Mesothelial cell of epicardium (in vitro differentiated cells): ENCODE measurements at regions not wholly inside any gene's neighbourhood (a gene's known extent, or its start where the extent isn't known, plus 50 kb on each side); places are given as distances from the start of the nearest gene placed in this dataset.

Experiments used
- DNase-seq, 2 experiments: peaks; one replicate each; pipeline ENCODE4 v3.0.0; 2021; ENCODE audit warnings: low spot score in 2 of 2; ENCODE audit not compliant: unreplicated experiment in 2 of 2
- H3K27ac Mint-ChIP-seq: 2 replicates; pipeline ENCODE4 v1.8.0; 2021; ENCODE audit warnings: mixed read lengths
- H3K27me3 Mint-ChIP-seq: 2 replicates; pipeline ENCODE4 v1.8.0; 2021; ENCODE audit warnings: low read depth, mixed read lengths
- H3K36me3 Mint-ChIP-seq: 2 replicates; pipeline ENCODE4 v1.8.0; 2021; ENCODE audit warnings: mixed read lengths
- H3K4me1 Mint-ChIP-seq: 2 replicates; pipeline ENCODE4 v1.8.0; 2021; ENCODE audit warnings: mixed read lengths
- H3K4me3 Mint-ChIP-seq: 2 replicates; pipeline ENCODE4 v1.8.0; 2021; ENCODE audit warnings: mild to moderate bottlenecking, moderate library complexity, mixed read lengths
- H3K9me3 Mint-ChIP-seq: 2 replicates; pipeline ENCODE4 v1.8.0; 2021; ENCODE audit warnings: mixed read lengths
- TF ChIP-seq, protein P1 (sequence below): fragments of 200-600 bp; sonication (generic); IDR thresholded peaks from one replicate; pipeline ENCODE4 v1.5.0; 2021; ENCODE audit warnings: antibody characterized with exemption; ENCODE audit not compliant: unreplicated experiment

DNA sequence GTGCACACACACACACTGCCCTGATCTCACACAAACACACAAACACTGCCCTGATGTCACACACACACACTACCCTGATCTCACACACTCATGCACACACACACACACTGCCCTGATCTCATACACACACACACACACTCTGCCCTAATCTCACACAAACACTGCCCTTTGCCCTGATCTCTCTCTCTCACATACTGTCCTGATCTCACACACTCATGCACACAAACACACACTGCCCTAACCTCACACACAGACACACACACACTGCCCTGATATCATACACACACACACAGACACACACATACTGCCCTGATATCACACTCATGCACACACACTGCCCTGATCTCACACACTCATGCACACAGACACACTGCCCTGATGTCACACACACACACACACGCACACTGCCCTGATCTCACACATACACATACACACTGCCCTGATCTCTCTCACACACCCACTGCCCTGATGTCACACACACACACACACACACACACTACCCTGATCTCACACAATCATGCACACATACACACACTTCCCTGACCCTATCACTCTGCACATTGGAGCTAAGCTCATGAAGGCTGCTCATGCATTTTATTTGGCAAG lies 97.6 kb upstream of the DIO3 start:
- TF ChIP-seq, protein P1, sequence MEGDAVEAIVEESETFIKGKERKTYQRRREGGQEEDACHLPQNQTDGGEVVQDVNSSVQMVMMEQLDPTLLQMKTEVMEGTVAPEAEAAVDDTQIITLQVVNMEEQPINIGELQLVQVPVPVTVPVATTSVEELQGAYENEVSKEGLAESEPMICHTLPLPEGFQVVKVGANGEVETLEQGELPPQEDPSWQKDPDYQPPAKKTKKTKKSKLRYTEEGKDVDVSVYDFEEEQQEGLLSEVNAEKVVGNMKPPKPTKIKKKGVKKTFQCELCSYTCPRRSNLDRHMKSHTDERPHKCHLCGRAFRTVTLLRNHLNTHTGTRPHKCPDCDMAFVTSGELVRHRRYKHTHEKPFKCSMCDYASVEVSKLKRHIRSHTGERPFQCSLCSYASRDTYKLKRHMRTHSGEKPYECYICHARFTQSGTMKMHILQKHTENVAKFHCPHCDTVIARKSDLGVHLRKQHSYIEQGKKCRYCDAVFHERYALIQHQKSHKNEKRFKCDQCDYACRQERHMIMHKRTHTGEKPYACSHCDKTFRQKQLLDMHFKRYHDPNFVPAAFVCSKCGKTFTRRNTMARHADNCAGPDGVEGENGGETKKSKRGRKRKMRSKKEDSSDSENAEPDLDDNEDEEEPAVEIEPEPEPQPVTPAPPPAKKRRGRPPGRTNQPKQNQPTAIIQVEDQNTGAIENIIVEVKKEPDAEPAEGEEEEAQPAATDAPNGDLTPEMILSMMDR = no peak
- peak in 1 of 2 experiments; percentile 1 for DNase-seq
- Mint-ChIP-seq H3K4me3 (no peak overlapping the region), H3K36me3 (no peaks in the 10 kb centered on the region), H3K9me3 (no peaks in the 10 kb centered on the region), H3K27ac (no peak overlapping the region), H3K4me1 (peaks cover 4% of the 10 kb centered on the region), H3K27me3 (peaks cover 22% of the 10 kb centered on the region)

DNA sequence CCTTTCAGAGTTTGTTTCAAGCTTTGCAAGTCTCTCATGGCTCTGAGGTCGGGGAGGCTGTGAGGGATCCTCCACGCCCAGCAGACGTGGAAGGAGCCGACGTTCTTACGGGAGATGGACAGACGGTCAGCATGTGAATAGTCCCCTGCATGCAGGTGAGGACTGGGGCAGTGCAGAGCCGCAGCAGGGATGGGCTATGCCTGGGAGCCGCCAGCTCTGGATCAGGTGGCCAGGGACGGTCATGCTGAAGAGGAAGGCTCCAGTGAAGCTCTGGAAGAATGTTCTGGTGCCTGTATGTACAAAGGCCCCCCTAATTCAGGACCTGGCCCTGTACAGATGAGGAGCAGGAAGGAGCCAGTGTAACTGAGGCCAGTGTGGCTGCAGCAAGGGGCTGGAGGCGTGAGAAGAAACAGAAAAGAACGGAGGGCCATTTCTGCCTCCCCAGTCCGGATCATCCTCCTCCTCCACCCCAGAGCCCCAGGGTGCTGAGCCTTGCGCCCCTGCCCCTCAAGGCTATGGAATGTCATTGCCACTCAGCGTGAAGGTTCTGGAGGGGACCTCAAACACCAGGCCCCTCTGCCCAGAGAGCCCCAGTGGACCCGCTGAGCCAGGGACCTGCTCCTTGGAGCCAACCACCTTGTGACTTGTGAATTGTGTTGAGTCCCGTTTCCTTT lies 96.8 kb upstream of the DIO3 start:
- H3K9me3 Mint-ChIP-seq = no peaks in the 10 kb centered on the region
- H3K36me3 Mint-ChIP-seq = no peaks in the 10 kb centered on the region
- TF ChIP-seq, protein P1 = no peak
- peaks cover 4% of the 10 kb centered on the region for H3K4me1 Mint-ChIP-seq
- no peak overlapping the region for H3K4me3 Mint-ChIP-seq
- no peak overlapping the region for H3K27ac Mint-ChIP-seq
- DNase-seq = peak in 1 of 2 experiments; percentile 27
- peaks cover 18% of the 10 kb centered on the region for H3K27me3 Mint-ChIP-seq

DNA sequence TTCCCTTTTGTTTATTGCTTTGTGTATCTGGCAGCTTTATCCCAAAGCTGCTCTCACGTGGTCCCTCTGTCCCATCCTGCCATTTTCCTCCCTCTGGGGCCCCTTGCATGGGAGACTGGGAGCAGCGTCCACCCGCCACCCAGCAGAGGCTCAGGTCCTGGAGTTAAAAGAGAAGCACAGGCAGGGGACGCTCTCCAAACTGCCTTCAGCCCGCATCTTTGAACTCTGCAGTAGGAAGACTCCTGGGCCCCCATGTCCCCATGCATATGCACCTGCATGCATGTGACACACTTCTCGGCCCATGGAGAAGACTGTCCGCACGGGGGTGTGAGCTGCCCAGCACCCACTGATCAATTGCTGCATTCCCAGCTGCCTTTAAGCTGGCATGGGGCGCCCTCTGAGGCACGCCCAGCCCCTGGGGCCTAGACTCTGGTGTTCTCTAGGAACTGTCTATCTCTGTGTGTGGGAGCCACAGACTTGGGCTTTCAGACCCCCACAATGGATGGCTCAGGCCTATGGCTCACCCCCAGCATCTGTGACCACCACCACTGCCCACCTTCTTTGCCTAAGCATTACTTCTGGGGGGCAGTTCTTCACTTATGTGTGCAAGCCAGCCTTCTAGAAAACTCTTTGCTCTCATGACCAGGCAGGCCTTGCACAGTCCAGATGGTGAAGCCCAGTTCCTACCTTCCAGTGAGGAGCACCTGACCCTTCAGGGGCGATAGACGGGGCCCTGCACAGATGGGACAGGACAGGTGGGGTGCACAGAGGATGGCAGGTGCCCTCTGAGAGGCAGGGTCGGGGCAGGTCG lies 96.1 kb upstream of the DIO3 start:
- Mint-ChIP-seq H3K27ac (no peak overlapping the region), H3K9me3 (no peaks in the 10 kb centered on the region), H3K27me3 (peaks cover 14% of the 10 kb centered on the region), H3K36me3 (no peaks in the 10 kb centered on the region), H3K4me1 (peaks cover 2% of the 10 kb centered on the region), H3K4me3 (no peak overlapping the region)
- TF ChIP-seq, protein P1 = no peak
- DNase-seq = peak in 1 of 2 experiments; percentile 31

DNA sequence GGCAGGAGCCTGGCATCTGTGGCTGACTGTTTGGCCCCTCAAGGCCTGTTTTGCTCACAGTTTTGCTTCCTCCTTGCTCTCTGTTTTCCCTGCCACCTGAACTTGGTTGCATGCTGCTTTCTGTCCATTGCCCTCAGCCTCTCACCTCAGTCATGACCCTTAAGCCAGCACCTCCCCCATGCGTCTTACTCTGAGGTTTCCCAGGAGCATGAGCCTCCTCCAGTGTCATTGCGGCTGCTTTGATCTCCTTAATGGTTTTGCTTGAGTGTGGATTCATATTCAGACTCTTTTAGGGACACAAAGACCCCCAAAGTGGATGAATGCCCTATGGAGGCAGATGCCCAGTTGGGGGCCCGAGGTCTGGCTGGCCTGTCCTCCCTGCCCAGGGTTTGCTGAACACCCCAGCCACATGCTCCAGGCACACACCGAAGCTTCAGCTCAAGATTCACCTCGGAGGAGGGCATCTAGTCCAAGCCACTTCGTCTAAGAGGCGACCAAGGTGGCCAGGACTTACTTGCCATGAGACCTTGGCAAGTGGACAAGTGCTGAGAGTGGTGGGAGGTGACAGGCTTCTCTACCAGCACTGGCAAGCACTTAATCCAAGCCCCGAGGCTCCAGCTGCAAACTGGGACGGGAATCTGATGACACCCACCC lies 95.4 kb upstream of the DIO3 start:
- no peaks in the 10 kb centered on the region for H3K36me3 Mint-ChIP-seq
- peak in 1 of 2 experiments; percentile 27 for DNase-seq
- H3K9me3 Mint-ChIP-seq = no peaks in the 10 kb centered on the region
- H3K27me3 Mint-ChIP-seq = peaks cover 8% of the 10 kb centered on the region
- TF ChIP-seq, protein P1 = no peak
- no peaks in the 10 kb centered on the region for H3K4me1 Mint-ChIP-seq
- no peak overlapping the region for H3K4me3 Mint-ChIP-seq
- no peak overlapping the region for H3K27ac Mint-ChIP-seq

DNA sequence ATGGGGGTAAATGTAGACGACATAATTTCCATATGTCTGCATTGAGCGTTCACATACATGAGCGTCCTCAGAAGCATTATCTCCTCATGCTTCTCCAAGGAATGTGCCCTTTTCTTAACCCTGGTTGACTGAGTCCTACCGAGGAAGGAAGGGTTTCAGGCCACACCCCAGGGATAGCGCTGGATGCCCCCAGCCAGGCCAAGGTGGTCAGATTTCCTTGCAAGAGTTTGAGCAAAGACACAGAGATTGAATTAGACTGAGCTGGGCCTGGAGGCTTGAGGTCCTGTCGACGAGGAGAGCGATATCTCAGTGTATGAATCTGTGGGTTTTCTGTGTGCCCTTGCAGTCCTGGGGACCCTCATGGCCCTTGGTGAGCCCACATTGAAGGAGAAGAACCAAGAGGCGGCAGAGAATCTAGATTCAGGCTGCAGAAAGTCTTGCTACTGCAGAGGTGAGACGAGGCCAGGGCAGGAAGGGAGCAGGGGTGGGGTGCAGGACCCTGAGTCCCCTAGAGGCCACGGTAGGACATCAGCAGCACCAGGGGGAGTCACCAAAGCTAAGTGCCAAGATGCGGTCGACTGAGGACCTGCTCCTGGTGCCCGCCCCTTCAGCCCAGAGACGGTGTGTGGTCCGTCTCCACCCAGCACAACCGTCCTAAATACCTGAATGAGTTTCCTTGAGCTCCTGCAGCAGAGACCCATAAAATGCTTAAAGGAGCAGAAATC lies 94.7 kb upstream of the DIO3 start:
- DNase-seq = peak in 1 of 2 experiments; percentile 21
- Mint-ChIP-seq H3K27ac (no peak overlapping the region), H3K4me3 (no peak overlapping the region), H3K9me3 (no peaks in the 10 kb centered on the region), H3K36me3 (no peaks in the 10 kb centered on the region), H3K27me3 (peaks cover 1% of the 10 kb centered on the region), H3K4me1 (no peaks in the 10 kb centered on the region)
- TF ChIP-seq, protein P1 = no peak
